ENCODE measurements at regions not wholly inside any gene's neighbourhood (a gene's known extent, or its start where the extent isn't known, plus 50 kb on each side); places are given as distances from the start of the nearest gene placed in this dataset.

DNA sequence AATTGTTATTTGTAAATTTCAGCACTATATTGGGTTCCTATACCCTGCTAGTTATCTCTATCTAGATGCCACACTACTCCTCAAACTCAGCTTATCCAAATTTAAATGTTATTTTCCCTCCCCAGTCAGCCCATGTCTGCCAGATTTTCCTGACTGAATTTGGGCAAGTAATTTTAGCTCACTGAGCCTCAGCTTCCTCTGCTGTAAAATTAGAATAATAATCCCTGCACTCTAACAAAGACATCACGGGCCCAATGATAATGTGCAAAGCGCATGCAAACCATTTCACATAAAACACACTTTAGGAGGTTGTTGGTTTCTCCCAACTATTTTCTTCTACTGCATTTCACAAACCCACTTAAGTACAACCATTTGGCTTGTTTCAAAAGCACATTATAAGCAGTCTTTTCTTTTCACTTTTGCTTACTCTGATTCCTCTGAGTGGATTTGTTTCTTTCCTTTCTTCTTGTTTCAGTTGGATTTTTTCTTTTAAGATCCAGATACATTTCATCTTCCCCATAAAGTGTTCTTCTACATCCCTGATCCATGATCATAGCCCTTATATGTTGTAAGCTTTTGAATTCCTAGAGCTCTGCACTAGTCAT is 152.8 kb upstream of the DPT start:
- no peak overlapping the region for H3K4me3 ChIP-seq (ENCODE audit: low read depth, low read length)
- TF ChIP-seq, protein P1, sequence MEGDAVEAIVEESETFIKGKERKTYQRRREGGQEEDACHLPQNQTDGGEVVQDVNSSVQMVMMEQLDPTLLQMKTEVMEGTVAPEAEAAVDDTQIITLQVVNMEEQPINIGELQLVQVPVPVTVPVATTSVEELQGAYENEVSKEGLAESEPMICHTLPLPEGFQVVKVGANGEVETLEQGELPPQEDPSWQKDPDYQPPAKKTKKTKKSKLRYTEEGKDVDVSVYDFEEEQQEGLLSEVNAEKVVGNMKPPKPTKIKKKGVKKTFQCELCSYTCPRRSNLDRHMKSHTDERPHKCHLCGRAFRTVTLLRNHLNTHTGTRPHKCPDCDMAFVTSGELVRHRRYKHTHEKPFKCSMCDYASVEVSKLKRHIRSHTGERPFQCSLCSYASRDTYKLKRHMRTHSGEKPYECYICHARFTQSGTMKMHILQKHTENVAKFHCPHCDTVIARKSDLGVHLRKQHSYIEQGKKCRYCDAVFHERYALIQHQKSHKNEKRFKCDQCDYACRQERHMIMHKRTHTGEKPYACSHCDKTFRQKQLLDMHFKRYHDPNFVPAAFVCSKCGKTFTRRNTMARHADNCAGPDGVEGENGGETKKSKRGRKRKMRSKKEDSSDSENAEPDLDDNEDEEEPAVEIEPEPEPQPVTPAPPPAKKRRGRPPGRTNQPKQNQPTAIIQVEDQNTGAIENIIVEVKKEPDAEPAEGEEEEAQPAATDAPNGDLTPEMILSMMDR (IDR thresholded peaks at IDR 0.05; ENCODE audit: low read depth, low read length): no peak

GRCh38 chr1:168887381-168887780 is 158.4 kb upstream of the DPT start:
- TF ChIP-seq, protein P1 (IDR thresholded peaks at IDR 0.05; ENCODE audit: low read depth, low read length): no peak

DNA sequence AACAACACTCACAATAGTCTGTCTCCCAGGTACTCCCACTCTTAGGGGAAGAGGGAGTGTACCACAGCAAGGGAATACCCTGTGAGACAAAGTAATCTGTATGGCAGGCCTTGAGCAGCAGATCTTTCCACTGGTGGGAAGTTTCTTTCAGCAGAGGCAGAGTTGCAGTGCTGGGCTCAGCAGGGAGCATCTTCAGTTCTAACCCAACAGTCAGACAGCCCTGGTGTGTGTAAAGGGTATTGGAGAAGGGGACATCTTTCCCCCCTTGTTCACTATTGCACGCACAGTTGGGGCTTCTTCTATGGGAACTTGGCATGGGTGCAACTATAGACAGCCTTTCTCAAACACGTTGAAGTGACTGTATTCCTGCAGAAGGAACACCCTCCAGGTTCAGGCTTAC is 159.4 kb upstream of the DPT start:
- H3K4me3 ChIP-seq (ENCODE audit: low read depth, low read length): no peak overlapping the region
- TF ChIP-seq, protein P1 (IDR thresholded peaks at IDR 0.05; ENCODE audit: low read depth, low read length): no peak

More at GRCh38 chr1:168887381-168887780, 158.4 kb upstream of the DPT start:
- no peak overlapping the region for H3K4me3 ChIP-seq (ENCODE audit: low read depth, low read length)

GRCh38 chr1:168892931-168893330 is 163.9 kb upstream of the DPT start:
- TF ChIP-seq, protein P1 (IDR thresholded peaks at IDR 0.05; ENCODE audit: low read depth, low read length): no peak

GRCh38 chr1:168893359-168893801 is 164.4 kb upstream of the DPT start:
- no peak overlapping the region for H3K4me3 ChIP-seq (ENCODE audit: low read depth, low read length)
- TF ChIP-seq, protein P1 (IDR thresholded peaks at IDR 0.05; ENCODE audit: low read depth, low read length): no peak

More at GRCh38 chr1:168892931-168893330, 163.9 kb upstream of the DPT start:
- H3K4me3 ChIP-seq (ENCODE audit: low read depth, low read length): no peak overlapping the region

GRCh38 chr1:168894397-168894903 is 165.4 kb upstream of the DPT start:
- TF ChIP-seq, protein P1 (IDR thresholded peaks at IDR 0.05; ENCODE audit: low read depth, low read length): no peak
- no peak overlapping the region for H3K4me3 ChIP-seq (ENCODE audit: low read depth, low read length)

- H3K4me3 ChIP-seq (ENCODE audit: low read depth, low read length): no peak overlapping the region
- TF ChIP-seq, protein P1 (IDR thresholded peaks at IDR 0.05; ENCODE audit: low read depth, low read length): no peak
These were observed 168.2 kb upstream of the DPT start for GRCh38 chr1:168897249-168897648.

Measured in WI38 (cell line).